Activated T-helper 2 cell treated with anti-CD3 and anti-CD28 coated beads, Interferon-gamma antibody, Interleukin-2, Interleukin-4, amounts not matched to agents 10 μg/mL and 5 μg/mL and 100 μg/mL, durations not matched to agents 14 hours and 24 hours and 36 hours (primary cell): ENCODE measurements at regions not wholly inside any gene's neighbourhood (a gene's known extent, or its start where the extent isn't known, plus 50 kb on each side); places are given as distances from the start of the nearest gene placed in this dataset.

Source experiments
- DNase-seq: peaks from one replicate; pipeline ENCODE4 v3.0.0; 2021; ENCODE audit warnings: low spot score
- H3K27ac Mint-ChIP-seq: one replicate; pipeline ENCODE4 v1.8.0; 2021; ENCODE audit warnings: mixed read lengths
- H3K27me3 Mint-ChIP-seq: one replicate; pipeline ENCODE4 v1.8.0; 2021; ENCODE audit warnings: low read depth, mixed read lengths
- H3K36me3 Mint-ChIP-seq: one replicate; pipeline ENCODE4 v1.8.0; 2021; ENCODE audit warnings: low read depth, mixed read lengths
- H3K4me1 Mint-ChIP-seq: one replicate; pipeline ENCODE4 v1.8.0; 2021; ENCODE audit warnings: low read depth, mixed read lengths
- H3K4me3 Mint-ChIP-seq: one replicate; pipeline ENCODE4 v1.8.0; 2021; ENCODE audit warnings: low read depth, mild to moderate bottlenecking, moderate library complexity, mixed read lengths
- H3K9me3 Mint-ChIP-seq: one replicate; pipeline ENCODE4 v1.8.0; 2021; ENCODE audit warnings: mixed read lengths
- intact Hi-C: fragments of 100-400 bp; cut with micrococcal nuclease; formaldehyde crosslinking; loops from one replicate; pipeline ENCODE4 v1.15.1; 2023

DNA sequence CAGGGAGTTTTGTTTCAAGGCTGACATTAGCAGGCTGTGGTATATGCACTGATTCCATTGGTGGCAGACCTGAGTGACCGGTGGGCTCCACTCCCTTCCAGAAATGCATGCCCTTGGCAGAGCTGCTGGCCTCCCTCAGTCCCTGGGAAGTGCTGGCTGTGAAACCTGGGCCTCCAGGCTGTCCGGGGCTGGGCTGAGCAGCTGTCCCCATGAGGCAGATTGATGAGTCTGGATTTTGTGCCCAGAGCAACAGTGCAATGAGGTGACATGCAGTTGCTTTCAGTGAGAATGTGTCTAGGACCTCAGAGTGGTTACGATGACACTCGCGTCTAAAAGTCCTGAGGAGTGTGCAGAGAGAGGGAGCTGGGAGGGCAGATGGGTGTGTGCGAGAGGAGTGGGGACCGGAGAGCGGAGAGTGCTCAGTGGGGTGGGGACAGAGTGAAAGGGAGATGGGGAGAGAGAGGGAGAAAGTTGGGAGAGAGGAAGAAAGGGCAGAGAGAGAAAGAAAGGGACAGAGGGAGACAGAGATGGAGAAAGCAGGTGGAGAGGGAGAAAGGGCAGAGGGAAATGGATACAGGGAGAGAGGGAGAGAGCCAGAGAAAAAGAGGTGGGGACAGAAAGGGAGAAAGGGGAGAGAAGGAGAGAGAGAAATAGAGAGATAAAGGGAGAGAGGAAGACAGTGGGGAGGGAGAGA is 978.3 kb downstream of the BRD1 start:
- no peaks in the 10 kb centered on the region for H3K4me1 Mint-ChIP-seq
- no peak overlapping the region for H3K27ac Mint-ChIP-seq

GRCh38 chr22:48846200-48846599 is 981.5 kb downstream of the BRD1 start:
- no peak overlapping the region for H3K4me3 Mint-ChIP-seq
- intact Hi-C loops: no loop called here
- no peak for DNase-seq
- no peaks in the 10 kb centered on the region for H3K4me1 Mint-ChIP-seq
- no peaks in the 10 kb centered on the region for H3K27me3 Mint-ChIP-seq
- H3K36me3 Mint-ChIP-seq: no peaks in the 10 kb centered on the region
- H3K27ac Mint-ChIP-seq: no peak overlapping the region
- no peaks in the 10 kb centered on the region for H3K9me3 Mint-ChIP-seq

More for the DNA sequence above, 978.3 kb downstream of the BRD1 start:
- no peak for DNase-seq
- Mint-ChIP-seq H3K4me3 (no peak overlapping the region), H3K36me3 (no peaks in the 10 kb centered on the region), H3K27me3 (no peaks in the 10 kb centered on the region), H3K9me3 (no peaks in the 10 kb centered on the region)
- intact Hi-C loops: no loop called here

- intact Hi-C loops: no loop called here
Measured at GRCh38 chr22:48845356-48845936, 982.2 kb downstream of the BRD1 start.

GRCh38 chr22:48844056-48844675 is 983.5 kb downstream of the BRD1 start:
- DNase-seq: no peak
- Mint-ChIP-seq H3K4me1 (no peaks in the 10 kb centered on the region), H3K27ac (no peak overlapping the region), H3K9me3 (no peaks in the 10 kb centered on the region), H3K36me3 (no peaks in the 10 kb centered on the region), H3K27me3 (no peaks in the 10 kb centered on the region), H3K4me3 (no peak overlapping the region)
- intact Hi-C loops: no loop called here

More at GRCh38 chr22:48845356-48845936, 982.2 kb downstream of the BRD1 start:
- Mint-ChIP-seq H3K9me3 (no peaks in the 10 kb centered on the region), H3K4me1 (no peaks in the 10 kb centered on the region), H3K36me3 (no peaks in the 10 kb centered on the region), H3K27ac (no peak overlapping the region), H3K27me3 (no peaks in the 10 kb centered on the region), H3K4me3 (no peak overlapping the region)
- DNase-seq: no peak

- Mint-ChIP-seq H3K27me3 (no peaks in the 10 kb centered on the region), H3K36me3 (no peaks in the 10 kb centered on the region), H3K4me3 (no peak overlapping the region), H3K9me3 (no peaks in the 10 kb centered on the region), H3K27ac (no peak overlapping the region), H3K4me1 (no peaks in the 10 kb centered on the region)
- DNase-seq: no peak
- intact Hi-C loops: no loop called here
Measured at GRCh38 chr22:48843640-48844039, 984.0 kb downstream of the BRD1 start.

GRCh38 chr22:48842976-48843375 is 984.7 kb downstream of the BRD1 start:
- H3K4me3 Mint-ChIP-seq: no peak overlapping the region
- H3K9me3 Mint-ChIP-seq: peaks cover 3% of the 10 kb centered on the region
- H3K36me3 Mint-ChIP-seq: no peaks in the 10 kb centered on the region
- H3K4me1 Mint-ChIP-seq: no peaks in the 10 kb centered on the region
- intact Hi-C loops: no loop called here
- no peak for DNase-seq
- H3K27ac Mint-ChIP-seq: no peak overlapping the region
- no peaks in the 10 kb centered on the region for H3K27me3 Mint-ChIP-seq

GRCh38 chr22:48842583-48842945 is 985.1 kb downstream of the BRD1 start:
- no peak for DNase-seq
- no peaks in the 10 kb centered on the region for H3K27me3 Mint-ChIP-seq
- H3K4me3 Mint-ChIP-seq: no peak overlapping the region
- H3K9me3 Mint-ChIP-seq: peaks cover 8% of the 10 kb centered on the region
- no peaks in the 10 kb centered on the region for H3K4me1 Mint-ChIP-seq
- intact Hi-C loops: no loop called here
- no peak overlapping the region for H3K27ac Mint-ChIP-seq
- no peaks in the 10 kb centered on the region for H3K36me3 Mint-ChIP-seq

DNA sequence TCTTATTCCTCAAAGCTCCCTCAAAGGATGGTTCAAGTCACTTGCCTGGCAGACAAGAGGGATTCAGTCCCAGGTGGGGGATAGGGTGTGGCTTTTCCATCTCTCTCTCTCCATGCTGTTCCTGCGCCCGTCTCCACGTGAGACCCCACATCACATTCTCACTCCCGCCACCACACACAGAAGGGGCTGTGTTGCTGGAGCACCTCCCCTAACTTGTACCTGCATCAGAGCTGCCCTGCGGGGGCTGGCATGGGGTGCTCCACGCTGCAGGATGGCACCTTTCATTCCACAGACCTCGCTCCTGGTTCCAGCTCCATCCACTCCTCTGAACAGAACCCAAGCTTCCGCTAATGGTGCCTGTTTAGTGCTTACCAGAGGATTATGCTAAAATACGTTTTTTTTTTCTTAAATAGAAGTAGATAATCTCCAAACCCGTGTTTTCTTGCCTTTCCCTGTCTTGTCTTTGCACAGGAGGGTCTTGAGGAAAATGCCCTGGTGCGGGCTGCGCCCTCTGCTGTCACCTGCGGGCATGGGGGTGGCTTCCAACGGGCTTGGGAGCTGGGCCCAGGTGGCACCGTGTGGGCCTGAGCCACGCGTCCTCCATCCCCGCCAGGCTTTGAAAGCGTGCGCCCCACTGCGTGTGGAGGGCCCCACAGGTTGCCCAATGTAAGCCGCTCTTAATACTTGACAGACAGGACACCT is 985.6 kb downstream of the BRD1 start:
- H3K36me3 Mint-ChIP-seq: no peaks in the 10 kb centered on the region
- intact Hi-C loops: no loop called here
- H3K27ac Mint-ChIP-seq: no peak overlapping the region
- H3K4me3 Mint-ChIP-seq: no peak overlapping the region
- no peak for DNase-seq
- no peaks in the 10 kb centered on the region for H3K4me1 Mint-ChIP-seq
- no peaks in the 10 kb centered on the region for H3K27me3 Mint-ChIP-seq
- peaks cover 13% of the 10 kb centered on the region for H3K9me3 Mint-ChIP-seq

DNA sequence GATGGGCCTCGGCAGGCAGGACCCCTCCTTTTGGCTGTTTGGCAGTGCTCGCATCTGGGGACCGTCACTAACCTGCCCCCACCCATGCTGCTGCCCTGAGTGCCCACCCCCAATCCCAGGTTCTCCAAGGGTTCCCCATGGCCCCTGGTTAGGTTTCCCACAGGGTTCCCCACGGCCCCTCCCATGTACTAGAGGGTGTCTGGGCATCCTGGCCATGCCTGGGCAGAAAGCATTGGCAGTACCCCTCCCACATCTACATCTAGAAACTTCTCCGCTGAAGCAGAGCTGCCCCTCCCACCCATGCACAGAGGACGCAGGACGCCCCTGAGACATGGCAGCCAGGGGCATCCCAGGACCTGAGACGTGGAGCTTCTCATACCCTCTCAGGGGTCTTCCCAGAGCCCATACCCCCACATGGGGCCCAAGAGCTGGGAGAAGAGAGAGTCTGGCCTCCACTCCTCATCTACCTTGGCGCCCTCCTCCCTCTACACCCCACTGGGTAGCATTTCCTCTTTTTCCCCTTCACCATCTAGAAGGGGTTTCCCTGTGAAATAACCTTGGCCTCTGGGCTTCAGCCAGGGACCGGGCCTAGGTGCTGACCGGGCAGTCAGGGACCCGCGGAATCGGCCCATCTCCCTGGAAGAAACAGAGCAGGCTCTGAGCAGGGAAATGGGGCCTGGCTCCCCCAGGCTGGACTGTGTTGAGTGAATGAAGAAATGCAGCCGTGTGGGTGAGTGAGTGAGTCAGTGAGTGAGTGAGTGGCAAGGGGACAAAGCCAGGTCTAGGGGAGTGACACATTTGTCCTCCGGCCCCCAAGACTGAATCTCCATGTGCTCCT is 987.3 kb downstream of the BRD1 start:
- DNase-seq: no peak
- intact Hi-C loops: no loop called here
- H3K4me1 Mint-ChIP-seq: no peaks in the 10 kb centered on the region
- H3K27ac Mint-ChIP-seq: no peak overlapping the region
- no peak overlapping the region for H3K4me3 Mint-ChIP-seq
- no peaks in the 10 kb centered on the region for H3K36me3 Mint-ChIP-seq
- peaks cover 19% of the 10 kb centered on the region for H3K9me3 Mint-ChIP-seq
- H3K27me3 Mint-ChIP-seq: no peaks in the 10 kb centered on the region

- no peak overlapping the region for H3K27ac Mint-ChIP-seq
- peaks cover 23% of the 10 kb centered on the region for H3K9me3 Mint-ChIP-seq
- no peaks in the 10 kb centered on the region for H3K27me3 Mint-ChIP-seq
- H3K36me3 Mint-ChIP-seq: no peaks in the 10 kb centered on the region
- intact Hi-C loops: no loop called here
- H3K4me1 Mint-ChIP-seq: no peaks in the 10 kb centered on the region
- no peak overlapping the region for H3K4me3 Mint-ChIP-seq
- no peak for DNase-seq
Measured at GRCh38 chr22:48838846-48839730, 988.6 kb downstream of the BRD1 start.

DNA sequence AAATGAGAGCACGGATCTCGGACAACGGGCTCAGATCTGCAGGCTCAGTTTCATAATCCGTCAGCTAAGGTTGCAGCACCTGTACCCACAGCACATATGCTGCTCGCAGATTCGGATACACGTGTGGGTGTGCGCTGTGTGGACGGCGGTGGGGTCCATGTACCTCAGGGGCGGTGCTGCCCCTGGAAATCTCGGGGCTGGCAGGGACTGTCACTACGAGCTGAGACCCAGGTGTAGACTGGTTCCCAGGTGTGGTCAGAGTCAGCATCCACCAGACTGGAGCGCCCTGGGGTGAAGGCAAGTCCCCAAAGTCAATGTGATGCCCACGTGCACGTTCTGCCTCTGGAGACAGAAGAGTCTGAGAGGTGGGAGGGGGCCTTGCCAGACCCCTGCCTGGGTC is 989.3 kb downstream of the BRD1 start:
- H3K4me1 Mint-ChIP-seq: no peaks in the 10 kb centered on the region

More for the DNA sequence above, 989.3 kb downstream of the BRD1 start:
- Mint-ChIP-seq H3K36me3 (no peaks in the 10 kb centered on the region), H3K4me3 (no peak overlapping the region), H3K9me3 (peaks cover 27% of the 10 kb centered on the region), H3K27me3 (no peaks in the 10 kb centered on the region), H3K27ac (no peak overlapping the region)
- no peak for DNase-seq
- intact Hi-C loops: no loop called here
